ENCODE measurements at regions not wholly inside any gene's neighbourhood (a gene's known extent, or its start where the extent isn't known, plus 50 kb on each side); places are given as distances from the start of the nearest gene placed in this dataset.
"Not testable (repeated sequence)": the region's sequence is repeated elsewhere in the genome, so short reads cannot be mapped to it uniquely, and the experiment has no call there.

- not testable (repeated sequence) for TF ChIP-seq CTCF (conservative IDR thresholded peaks at IDR 0.05; ENCODE audit: low read length); EZH2phosphoT487 (IDR thresholded peaks at IDR 0.05; ENCODE audit: borderline replicate concordance)
Observed at GRCh38 chr9:107817595-107818502, 328.3 kb upstream of the KLF4 start.

All from Loucy (cell line).